ENCODE measurements at regions not wholly inside any gene's neighbourhood (a gene's known extent, or its start where the extent isn't known, plus 50 kb on each side); places are given as distances from the start of the nearest gene placed in this dataset.

DNA sequence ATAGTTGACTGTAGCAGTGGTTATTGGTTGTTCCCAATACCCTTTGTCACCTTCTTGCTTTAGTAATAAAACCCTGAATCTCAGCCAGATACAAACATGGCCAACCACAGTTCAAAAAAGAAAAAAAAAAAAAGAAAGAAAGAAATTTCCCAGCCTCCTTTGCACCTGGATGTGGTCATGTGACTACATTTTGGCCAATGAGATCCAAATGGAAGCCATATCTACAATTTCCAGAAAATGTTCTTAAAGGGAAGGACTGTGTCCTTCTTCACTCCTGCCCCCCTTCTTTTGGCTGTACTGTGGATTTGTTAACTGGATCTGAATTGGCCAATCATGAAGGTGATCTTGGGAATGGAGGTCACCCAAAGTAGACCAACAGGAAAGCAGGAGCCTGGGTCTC is 141.9 kb downstream of the SOX9 start:
- no peak for DNase-seq

GRCh38 chr17:72264682-72265405 is 144.0 kb downstream of the SOX9 start:
- no peak for DNase-seq

GRCh38 chr17:72266112-72266775 is 145.4 kb downstream of the SOX9 start:
- DNase-seq: peak; percentile 90

- peak; percentile 24 for DNase-seq
These were observed 146.8 kb downstream of the SOX9 start for GRCh38 chr17:72267601-72268000.

- no peak for DNase-seq
These were observed 147.6 kb downstream of the SOX9 start for GRCh38 chr17:72268431-72268830.

DNA sequence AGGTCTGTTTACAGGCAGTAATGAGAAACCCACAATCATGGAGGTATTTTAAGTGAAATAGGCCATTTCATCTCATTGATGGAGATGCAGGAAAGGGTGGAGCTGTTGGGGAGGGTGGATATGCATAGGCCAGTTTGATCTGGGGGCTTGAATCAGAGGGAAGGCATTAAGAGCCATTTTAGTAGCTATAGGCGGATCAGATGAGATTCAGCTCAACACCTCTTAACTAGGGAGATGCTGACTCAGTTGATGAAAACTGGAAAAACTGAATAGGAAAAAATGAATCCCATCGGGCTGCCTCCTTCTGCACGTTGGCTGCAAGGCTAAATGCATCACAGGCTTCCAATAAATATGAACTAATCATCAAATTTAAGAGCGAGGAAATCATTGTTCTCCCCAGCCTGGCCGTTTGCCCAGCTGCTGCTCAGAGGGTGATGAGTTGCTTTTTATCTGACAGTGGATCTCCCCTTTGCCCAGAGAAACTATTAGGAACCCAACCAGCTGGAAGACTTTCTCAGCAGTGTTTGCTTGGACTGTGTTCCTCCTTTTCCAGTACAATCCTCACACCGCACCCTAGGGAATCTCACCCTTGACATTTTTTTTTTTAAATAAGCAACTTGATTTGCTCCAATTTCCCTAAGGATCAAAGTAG is 149.6 kb downstream of the SOX9 start:
- peak; percentile 81 for DNase-seq

DNA sequence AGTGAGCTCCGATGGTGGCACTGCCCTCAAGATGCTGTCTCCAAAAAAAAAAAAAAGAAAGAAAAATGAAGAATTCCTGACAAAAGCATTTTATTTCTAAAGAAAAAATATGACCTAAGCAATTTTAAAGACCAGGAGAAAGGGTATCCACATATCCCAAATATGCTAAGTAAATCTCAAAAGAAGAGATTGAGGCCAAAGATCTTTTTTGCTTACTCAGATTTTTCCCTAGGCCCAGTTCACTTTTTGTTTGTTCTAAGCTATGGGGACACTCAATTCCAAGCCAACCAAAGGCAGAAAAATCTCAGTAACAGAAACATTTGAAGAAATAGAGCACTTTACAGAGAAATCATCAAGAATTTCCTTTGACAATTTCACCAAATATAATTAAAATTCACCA is 150.8 kb downstream of the SOX9 start:
- DNase-seq: no peak

- DNase-seq: peak; percentile 7
These were observed 152.7 kb downstream of the SOX9 start for GRCh38 chr17:72273289-72274056.

GRCh38 chr17:72274614-72275013 is 153.8 kb downstream of the SOX9 start:
- no peak for DNase-seq

DNA sequence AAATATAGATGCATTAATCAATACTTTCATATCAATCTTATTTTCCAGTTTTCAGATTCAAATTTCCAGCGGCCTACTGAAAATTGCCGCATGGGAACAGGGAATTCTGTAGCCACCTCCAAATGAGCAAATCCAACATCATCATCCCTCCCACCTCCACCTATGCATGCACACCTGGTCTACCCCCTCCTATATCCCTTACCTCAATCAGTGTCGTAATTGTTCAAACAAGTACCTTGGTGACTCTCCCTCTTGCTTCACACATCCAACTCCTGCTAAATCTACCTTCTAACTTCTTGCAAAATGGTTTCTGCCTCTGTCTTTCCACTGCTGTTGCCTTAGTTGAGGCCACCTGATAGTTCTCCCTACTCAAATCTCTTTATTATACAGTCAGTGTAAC is 160.1 kb downstream of the SOX9 start:
- no peak for DNase-seq

GRCh38 chr17:72282439-72283029 is 161.7 kb downstream of the SOX9 start:
- no peak for DNase-seq

DNA sequence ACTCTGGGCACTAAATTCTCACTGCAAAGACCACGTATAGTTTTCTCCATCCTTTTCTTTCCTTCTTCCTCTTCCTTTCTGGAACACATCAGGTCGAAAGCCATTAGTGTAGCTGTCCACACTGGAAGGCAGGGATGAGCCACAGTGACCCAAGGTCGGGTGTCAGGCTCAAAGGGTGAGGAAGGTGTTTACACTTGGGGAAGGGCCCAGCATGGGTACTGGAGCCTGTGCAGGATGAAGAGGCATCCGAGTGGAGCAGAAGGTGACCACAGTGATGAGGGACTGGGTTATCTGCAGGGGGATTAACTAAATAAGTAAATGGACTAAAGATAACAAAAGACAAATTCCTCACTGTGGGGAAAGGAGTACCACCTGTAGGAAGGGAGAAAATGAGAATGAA is 164.0 kb downstream of the SOX9 start:
- no peak for DNase-seq

DNA sequence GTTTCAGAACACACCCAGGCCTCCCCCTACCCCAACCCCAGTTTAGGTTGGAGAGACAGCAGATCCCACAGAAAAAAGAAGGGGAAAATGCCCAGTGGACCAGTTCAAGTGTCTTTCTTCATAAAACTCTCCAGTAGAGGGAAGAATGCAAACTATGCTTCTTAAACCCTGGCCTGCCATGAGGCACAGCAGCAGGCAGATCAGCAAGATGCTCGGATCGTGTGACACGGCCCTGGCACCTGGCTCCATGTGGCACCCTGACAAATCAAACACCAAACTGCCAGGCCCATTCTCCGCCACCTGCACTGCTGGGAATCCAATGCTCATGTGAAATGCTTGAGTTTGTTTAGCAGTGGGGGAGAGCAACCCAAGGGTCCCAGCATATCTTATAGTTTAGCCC is 166.8 kb downstream of the SOX9 start:
- DNase-seq: no peak

DNA sequence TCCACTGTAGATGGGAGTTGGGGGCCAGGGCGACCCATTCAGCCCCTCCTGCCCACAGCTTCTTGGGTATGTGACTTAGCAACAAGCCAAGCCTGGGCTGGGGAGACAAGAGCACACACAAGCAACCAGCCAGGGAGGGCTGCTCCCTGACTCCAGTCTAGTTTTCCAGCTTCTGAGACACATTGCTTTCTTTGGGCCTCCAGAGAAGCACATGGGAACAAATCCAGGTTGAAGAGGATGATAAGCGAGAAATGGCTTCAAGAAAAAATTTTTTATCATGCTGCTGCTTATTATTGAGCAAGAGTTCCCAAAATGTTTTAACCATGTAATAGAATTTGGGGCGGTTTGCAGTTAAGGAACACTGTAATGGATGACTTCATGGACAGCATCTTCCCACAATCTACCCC is 173.7 kb downstream of the SOX9 start:
- DNase-seq: no peak

DNA sequence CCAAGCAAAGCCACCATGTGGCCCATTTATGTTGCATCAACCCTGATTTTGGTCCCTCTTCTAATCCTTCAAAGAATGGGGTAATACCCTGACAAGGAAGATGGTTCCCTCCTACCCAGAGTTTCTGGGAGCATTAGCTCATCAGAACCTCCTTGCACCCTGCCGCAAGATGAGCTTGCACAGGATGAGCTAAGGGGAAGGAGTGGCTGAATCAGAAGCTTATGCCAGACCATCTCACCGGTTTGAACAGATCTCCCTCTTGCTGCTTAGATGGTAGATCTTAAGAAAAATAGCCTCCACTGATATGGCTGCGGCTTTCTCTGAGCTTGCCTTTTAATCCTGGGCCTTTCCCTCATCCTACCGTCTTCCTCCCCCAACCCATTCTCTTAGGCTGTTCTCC is 175.1 kb downstream of the SOX9 start:
- DNase-seq: no peak

GRCh38 chr17:72296456-72296855 is 175.6 kb downstream of the SOX9 start:
- DNase-seq: no peak

GRCh38 chr17:72297326-72298115 is 176.7 kb downstream of the SOX9 start:
- DNase-seq: no peak

- DNase-seq: no peak
These were observed 178.3 kb downstream of the SOX9 start for GRCh38 chr17:72299100-72299499.

DNA sequence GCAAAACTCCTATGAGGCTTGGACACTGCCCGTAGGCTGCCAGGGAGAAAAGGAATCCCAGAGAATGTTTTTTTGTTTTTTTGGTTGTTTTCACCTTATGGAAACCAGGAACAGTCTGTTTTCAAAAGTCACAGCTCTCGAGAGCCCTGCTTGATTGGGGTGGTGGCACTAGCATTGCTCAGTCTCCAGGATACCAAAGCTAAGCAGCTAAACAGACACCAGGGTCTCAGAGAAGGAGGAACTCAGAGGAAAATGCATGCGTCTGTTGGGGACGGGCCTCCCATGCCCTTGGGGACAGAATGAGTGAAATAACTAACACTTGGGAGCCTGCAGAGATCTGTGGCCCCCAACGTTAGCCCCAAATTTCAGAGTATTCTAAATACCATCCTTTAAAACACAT is 178.8 kb downstream of the SOX9 start:
- no peak for DNase-seq

DNA sequence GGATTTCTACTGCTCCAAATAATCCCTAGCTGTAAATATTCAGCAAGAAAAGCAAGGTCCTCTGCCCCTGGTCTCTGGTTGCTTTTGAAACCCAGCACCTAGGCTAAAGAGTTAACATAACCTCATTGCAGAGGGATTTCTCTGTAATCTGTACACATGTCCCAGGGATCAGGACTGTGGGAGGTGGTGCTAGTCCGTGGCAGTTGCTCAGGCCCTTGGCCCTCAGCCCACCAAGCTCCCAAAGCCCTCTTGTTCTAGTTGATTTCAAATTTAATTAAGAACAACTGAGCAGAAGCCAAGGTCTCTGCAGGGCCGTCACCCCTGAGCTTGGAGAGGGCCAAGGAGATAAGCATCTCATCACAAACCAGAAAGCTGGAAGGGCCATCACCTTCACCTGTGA is 181.1 kb downstream of the SOX9 start:
- DNase-seq: no peak

GRCh38 chr17:72302735-72303134 is 181.9 kb downstream of the SOX9 start:
- no peak for DNase-seq

Data from NCI-H1105 treated with DMSO at 0.1 percent for 48 hours (cell line).